Esophagus mucosa (tissue), 1 donor: ENCODE measurements at regions not wholly inside any gene's neighbourhood (a gene's known extent, or its start where the extent isn't known, plus 50 kb on each side); places are given as distances from the start of the nearest gene placed in this dataset.
"Not testable (repeated sequence)": the region's sequence is repeated elsewhere in the genome, so short reads cannot be mapped to it uniquely, and the experiment has no call there.

ENCODE experiments used
- ATAC-seq: fragments of 200-7000 bp; cut with Tn5 transposase; one replicate; pipeline ENCODE4 v1.9.1; 2020
- donor health status: DM: yes; HTN: yes; CAD: no.

- no peak for ATAC-seq
These were observed 199.5 kb downstream of the TBC1D2B start for GRCh38 chr15:77877869-77878577.

GRCh38 chr15:77876107-77876820, 201.2 kb downstream of the TBC1D2B start:
- peak; percentile 57 for ATAC-seq

GRCh38 chr15:77875066-77875721, 202.3 kb downstream of the TBC1D2B start:
- peak; percentile 26 for ATAC-seq

- no peak for ATAC-seq
These were observed 203.4 kb downstream of the TBC1D2B start for GRCh38 chr15:77874063-77874462.

GRCh38 chr15:77872521-77873425, 204.7 kb downstream of the TBC1D2B start:
- not testable (repeated sequence) for ATAC-seq

GRCh38 chr15:77871852-77872371, 205.6 kb downstream of the TBC1D2B start:
- no peak for ATAC-seq

- ATAC-seq = peak; percentile 69
These were observed 207.1 kb downstream of the TBC1D2B start for GRCh38 chr15:77870195-77871065.

GRCh38 chr15:77869021-77869895, 208.3 kb downstream of the TBC1D2B start:
- no peak for ATAC-seq

GRCh38 chr15:77868048-77868629, 209.4 kb downstream of the TBC1D2B start:
- ATAC-seq = not testable (repeated sequence)

GRCh38 chr15:77867266-77868047, 210.1 kb downstream of the TBC1D2B start:
- ATAC-seq = no peak

GRCh38 chr15:77866596-77867125, 210.8 kb downstream of the TBC1D2B start:
- ATAC-seq = no peak

- ATAC-seq = no peak
These were observed 211.3 kb downstream of the TBC1D2B start for GRCh38 chr15:77866186-77866585.

- ATAC-seq = no peak
These were observed 211.8 kb downstream of the TBC1D2B start for GRCh38 chr15:77865701-77866100.

- no peak for ATAC-seq
These were observed 212.4 kb downstream of the TBC1D2B start for GRCh38 chr15:77865106-77865610.

GRCh38 chr15:77864211-77865105, 213.1 kb downstream of the TBC1D2B start:
- ATAC-seq = no peak

GRCh38 chr15:77863491-77864105, 213.9 kb downstream of the TBC1D2B start:
- ATAC-seq = no peak

GRCh38 chr15:77862651-77863104, 214.8 kb downstream of the TBC1D2B start:
- no peak for ATAC-seq
